HG02759 (cell line): ENCODE measurements at regions not wholly inside any gene's neighbourhood (a gene's known extent, or its start where the extent isn't known, plus 50 kb on each side); places are given as distances from the start of the nearest gene placed in this dataset.

Source experiments
- ATAC-seq: cut with Tn5 transposase; IDR thresholded peaks from one replicate; pipeline ENCODE4 v1.9.1; 2021; ENCODE audit warnings: mild to moderate bottlenecking, moderate library complexity; ENCODE audit not compliant: unreplicated experiment

DNA sequence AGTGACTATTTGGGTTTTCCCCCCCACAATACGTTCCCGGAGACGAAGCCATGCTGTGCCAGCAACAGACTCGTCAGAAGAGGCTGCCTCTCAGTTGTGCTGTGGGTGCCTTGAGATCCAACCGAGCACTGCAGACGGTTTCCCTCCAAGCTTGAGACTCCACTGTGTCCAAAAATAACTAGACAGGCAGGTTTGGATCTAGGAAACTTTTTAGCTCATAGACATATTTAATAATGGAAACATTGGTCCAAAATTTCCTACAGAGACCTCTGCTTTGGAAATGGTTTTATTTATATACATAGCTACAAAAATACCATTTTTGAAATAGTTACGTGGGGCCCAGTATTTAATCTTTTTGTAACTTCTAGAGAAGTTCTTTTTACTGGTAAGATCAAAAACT, 63.1 kb upstream of the SPATS2L start:
- ATAC-seq, result no peak

DNA sequence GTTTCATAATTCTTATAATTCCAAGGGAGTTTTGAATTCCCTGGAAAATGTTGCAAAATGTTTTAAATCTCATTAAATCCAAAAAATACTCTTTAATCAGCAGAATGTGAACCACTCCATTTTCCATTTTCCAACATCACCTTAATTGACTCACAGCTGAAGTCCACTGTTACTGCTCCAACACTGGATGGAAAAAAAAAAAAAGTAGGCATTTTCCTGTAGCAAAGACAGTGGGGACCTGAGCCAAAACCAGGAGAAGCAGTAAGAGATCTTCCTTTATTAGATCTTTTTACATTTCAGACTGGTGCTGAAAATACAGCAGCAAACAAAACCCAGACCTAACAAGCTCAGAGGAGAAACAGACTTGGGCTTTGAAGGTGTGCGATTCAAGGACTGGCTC, 62.4 kb upstream of the SPATS2L start:
- no peak for ATAC-seq

DNA sequence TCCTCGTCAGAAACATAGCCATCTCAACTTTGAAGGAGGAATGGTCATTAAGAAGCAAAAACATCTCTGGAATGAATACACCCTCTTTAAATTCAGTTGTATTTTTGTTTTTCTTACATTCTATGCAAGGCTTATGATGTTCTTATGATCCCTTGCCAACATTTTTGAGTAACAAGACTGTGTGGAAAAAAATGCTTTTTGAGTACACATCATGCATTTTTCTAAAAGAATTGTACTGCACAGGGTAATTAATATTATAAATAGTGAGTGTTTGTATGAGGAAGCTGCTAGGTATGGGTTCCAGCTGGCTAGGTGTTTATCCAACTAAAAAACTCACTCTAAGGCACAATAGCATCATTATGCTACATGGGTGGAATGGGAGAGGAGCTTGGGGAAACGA, 59.0 kb upstream of the SPATS2L start:
- no peak for ATAC-seq

DNA sequence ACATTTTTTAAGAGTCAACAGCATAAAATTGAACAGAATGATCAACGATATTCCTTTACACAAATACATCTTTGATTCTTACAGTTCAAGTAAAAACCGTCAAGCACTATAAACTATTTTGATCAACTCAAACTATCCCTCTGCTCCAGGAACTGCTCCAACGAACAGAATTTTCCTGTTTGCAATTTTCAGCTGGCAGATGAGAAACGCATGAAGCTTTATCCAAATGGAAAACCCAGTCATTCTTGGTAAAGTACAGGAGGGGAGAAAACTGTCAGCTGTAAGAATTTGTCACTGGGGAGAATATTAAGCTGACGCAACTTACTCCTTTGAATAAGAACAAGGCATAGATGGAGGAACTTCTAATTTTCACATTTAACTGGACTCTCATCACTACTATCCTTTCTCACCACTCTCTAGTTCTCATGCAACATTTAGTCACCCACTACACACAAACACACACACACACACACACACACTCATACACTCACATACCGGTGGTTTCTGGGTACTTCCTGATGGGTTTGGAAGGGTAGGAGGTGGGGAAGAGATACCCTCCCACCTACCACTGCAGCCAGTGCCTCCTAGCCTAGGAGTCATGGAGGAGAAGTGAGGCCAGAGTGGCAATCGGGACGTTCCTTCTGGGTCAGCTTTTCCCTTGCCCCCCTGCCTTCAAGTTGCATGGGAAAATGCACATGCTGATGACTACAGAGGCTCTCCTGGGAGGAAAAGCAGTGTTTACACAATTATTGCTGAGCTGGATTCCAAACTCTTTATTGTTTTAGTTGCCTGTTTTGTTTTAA, 54.0 kb upstream of the SPATS2L start:
- no peak for ATAC-seq

DNA sequence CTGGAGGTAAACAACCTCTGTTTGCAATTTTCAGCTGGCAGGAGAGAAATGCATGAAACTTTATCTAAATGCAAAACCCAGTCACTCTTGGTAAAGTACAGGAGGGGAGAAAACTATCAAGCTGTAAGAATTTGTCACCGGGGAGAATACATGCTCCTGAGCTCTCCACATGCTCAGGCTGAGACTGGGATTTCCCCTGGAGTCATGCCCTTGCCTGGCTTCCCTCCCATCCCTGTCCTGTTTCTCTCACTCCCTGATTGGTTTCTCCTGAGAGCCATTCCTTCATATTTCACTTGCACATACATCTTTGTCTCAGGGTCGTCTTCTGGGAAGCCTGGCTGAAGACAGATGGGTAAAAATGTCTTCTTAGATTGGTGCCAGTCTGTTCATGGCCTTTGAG, 52.9 kb upstream of the SPATS2L start:
- ATAC-seq, result no peak

DNA sequence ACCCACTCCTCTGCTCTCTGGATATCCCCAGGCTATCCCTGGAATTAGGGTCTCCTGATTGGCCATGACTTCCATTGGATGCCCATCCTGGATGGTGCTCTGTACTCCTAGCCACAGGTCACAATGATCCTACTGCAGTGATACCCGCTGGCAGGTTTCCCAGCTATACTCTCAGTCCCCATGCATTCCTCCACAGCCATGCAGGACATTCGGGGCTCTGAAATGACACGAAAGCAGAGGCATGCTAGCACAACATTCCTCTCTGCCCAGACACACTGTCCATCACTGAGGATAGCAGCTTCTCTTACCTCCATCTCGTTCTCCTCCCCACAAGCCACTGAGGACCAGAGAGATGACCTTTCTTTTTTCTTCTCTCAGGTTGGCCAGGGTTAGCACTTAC, 51.7 kb upstream of the SPATS2L start:
- no peak for ATAC-seq

DNA sequence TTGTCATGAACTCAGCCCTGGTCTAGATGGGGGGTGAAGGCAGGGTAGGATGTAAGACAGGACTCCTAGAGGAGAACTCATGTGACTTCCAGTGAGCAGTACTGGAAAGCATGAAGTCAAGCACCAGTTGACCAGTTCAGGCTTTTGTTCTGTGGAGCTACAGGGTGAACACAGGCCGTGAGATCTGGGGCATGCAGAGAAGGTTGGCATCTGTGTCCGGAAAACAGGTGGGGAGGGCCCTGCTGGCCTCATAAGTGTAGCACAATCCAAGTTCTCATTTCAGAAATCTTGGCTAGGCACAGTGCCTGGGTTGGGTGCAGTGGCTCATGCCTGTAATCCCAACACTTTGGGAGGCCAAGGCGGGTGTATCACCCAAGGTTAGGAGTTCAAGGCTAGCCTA, 50.9 kb upstream of the SPATS2L start:
- ATAC-seq, result no peak
